ENCODE measurements at regions not wholly inside any gene's neighbourhood (a gene's known extent, or its start where the extent isn't known, plus 50 kb on each side); places are given as distances from the start of the nearest gene placed in this dataset.

DNA sequence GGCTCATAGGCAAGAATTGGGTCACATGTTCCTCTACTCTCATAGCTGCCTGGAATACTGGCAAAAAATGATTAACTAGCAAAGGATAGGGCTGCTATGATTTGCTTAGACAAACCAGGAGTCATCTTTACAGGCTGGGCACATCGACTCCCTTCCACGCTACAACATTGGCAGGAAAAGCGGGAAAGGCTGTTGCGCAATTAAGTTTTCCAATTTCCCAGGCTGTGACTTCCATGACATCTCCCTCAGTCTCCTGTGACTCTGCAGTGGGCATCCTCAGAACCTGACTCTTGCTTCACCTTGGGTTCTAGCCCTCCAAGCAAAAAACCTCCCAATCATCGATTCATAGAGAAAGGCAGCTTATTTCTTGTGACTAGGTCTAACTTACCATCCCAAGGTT, 184.5 kb upstream of the E2F7 start:
- TF ChIP-seq, protein P1, sequence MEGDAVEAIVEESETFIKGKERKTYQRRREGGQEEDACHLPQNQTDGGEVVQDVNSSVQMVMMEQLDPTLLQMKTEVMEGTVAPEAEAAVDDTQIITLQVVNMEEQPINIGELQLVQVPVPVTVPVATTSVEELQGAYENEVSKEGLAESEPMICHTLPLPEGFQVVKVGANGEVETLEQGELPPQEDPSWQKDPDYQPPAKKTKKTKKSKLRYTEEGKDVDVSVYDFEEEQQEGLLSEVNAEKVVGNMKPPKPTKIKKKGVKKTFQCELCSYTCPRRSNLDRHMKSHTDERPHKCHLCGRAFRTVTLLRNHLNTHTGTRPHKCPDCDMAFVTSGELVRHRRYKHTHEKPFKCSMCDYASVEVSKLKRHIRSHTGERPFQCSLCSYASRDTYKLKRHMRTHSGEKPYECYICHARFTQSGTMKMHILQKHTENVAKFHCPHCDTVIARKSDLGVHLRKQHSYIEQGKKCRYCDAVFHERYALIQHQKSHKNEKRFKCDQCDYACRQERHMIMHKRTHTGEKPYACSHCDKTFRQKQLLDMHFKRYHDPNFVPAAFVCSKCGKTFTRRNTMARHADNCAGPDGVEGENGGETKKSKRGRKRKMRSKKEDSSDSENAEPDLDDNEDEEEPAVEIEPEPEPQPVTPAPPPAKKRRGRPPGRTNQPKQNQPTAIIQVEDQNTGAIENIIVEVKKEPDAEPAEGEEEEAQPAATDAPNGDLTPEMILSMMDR (IDR thresholded peaks at IDR 0.05; ENCODE audit: low read depth, low read length): no peak
- in situ Hi-C loops (cut with HindIII; ENCODE audit: low sequenced_read_pairs): no loop called here
- H3K4me3 ChIP-seq (ENCODE audit: low read depth, low read length): no peak overlapping the region
- no peak for DNase-seq (ENCODE audit: low read depth, low spot score)

DNA sequence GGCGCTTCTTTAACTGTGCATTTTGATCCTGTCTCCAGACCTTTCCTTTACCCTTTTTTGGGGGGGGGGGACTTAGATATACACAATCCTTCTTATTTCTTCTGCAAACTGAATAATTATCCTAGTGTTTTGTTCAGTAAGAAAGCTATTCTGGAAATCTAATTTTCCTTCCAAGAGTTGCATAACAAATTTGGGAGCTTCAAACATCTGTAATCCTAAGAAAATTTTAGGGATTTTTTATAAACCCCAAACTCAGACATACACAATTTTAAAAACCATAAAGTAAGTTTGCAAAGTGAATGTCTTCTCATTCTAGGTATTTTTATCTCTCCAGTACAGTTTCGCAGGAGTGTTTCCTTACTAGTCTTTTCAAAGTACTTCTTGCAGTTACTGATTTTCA, 182.7 kb upstream of the E2F7 start:
- no peak overlapping the region for H3K4me3 ChIP-seq (ENCODE audit: low read depth, low read length)
- TF ChIP-seq, protein P1 (IDR thresholded peaks at IDR 0.05; ENCODE audit: low read depth, low read length): no peak
- in situ Hi-C loops (cut with HindIII; ENCODE audit: low sequenced_read_pairs): no loop called here
- no peak for DNase-seq (ENCODE audit: low read depth, low spot score)

DNA sequence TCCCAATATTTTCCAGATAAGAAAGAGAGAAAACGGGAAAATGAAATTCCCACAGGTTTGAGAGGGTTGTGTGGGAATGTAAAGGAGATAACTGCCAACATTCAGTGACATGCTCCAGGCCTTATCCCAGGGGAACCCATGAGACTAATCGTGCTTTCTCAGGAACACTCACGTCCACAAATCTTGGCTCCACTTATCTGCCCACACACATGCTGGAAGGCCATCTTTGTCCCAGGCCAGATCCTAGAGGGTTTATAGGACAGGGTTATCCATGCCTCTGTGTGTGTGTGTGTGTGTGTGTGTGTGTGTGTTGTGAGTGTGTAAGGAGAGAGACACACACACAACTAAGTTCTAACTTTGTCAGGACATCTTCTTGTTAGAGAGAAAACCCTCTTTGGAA, 182.2 kb upstream of the E2F7 start:
- H3K4me3 ChIP-seq (ENCODE audit: low read depth, low read length): no peak overlapping the region
- TF ChIP-seq, protein P1 (IDR thresholded peaks at IDR 0.05; ENCODE audit: low read depth, low read length): no peak
- in situ Hi-C loops (cut with HindIII; ENCODE audit: low sequenced_read_pairs): no loop called here
- no peak for DNase-seq (ENCODE audit: low read depth, low spot score)

DNA sequence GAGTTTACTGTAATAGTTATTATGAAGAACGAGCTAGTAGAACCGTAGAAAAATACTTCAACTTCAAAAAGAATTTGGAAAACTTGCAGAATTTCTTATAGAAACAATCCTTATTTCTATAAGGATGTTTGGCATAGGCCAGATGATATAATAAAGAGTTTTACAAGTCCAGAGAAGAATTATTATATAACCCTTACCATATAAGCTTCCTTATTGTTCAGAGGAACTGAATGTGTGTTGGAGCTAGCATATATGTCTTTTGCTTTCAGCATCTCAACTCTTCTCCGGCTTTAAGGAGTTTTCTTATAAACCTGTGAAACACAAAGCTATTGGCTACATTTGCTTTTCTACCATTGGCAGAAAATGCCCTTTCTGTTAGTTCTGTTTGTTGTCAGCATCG, 178.0 kb upstream of the E2F7 start:
- H3K4me3 ChIP-seq (ENCODE audit: low read depth, low read length): no peak overlapping the region
- TF ChIP-seq, protein P1 (IDR thresholded peaks at IDR 0.05; ENCODE audit: low read depth, low read length): no peak
- in situ Hi-C loops (cut with HindIII; ENCODE audit: low sequenced_read_pairs): no loop called here
- DNase-seq (ENCODE audit: low read depth, low spot score): no peak

DNA sequence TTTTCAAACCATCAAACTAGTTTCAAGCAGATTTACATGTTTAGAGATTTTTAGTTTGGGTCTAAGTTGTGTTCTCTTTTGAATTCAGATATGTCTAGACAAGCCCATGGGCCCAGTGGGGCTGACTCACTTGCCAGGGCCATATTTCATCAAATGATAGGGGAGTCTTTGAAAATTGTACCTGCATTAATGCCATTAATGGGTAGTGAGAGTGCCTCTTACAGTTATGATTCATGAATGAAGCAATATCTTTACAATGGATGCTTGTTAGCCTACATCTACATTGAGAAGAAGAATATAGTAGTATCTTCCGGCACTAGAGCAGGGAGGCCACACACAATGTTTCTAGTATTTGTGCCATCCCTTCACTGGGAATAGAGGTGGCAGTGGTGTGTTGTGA, 174.2 kb upstream of the E2F7 start:
- H3K4me3 ChIP-seq (ENCODE audit: low read depth, low read length): no peak overlapping the region
- in situ Hi-C loops (cut with HindIII; ENCODE audit: low sequenced_read_pairs): no loop called here
- no peak for DNase-seq (ENCODE audit: low read depth, low spot score)
- TF ChIP-seq, protein P1 (IDR thresholded peaks at IDR 0.05; ENCODE audit: low read depth, low read length): no peak

DNA sequence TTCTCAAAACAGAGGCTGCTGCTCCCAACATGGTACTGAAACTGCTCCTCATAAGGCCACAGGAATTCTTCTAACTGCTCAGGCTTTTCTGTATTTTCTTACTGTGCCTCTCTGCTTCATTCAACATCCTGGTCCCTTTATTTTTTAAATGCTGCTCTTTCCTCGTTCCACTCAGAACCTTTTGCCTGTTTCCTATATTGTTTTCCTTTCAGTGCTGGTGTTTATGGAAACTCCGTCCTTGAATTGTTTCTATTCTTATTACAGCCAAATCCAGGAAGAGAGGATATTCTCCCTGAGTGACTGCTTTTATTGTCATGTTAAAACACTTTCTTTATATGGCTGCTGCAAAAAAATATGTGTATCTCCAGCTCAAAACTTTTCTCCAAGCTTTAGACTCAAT, 173.0 kb upstream of the E2F7 start:
- TF ChIP-seq, protein P1 (IDR thresholded peaks at IDR 0.05; ENCODE audit: low read depth, low read length): no peak
- in situ Hi-C loops (cut with HindIII; ENCODE audit: low sequenced_read_pairs): no loop called here
- DNase-seq (ENCODE audit: low read depth, low spot score): no peak
- H3K4me3 ChIP-seq (ENCODE audit: low read depth, low read length): no peak overlapping the region

DNA sequence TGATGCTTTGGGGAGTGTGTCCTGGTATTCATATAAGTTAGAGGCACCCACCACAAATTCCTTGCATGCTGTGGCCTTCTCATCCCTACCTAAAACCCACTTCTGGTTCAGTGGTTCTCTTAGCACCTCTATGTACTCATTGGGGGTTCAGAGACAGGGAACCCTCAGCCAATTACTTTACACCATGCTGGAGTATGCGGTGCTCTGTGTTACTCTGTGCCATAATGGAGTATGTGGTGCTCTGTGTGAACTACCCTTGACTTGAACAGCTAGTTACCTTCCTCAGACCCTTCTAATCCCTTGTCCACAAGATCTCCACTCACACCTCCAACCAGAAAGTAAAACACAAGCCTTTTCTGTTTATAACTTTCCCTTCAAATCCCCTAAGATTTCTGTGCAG, 172.5 kb upstream of the E2F7 start:
- TF ChIP-seq, protein P1 (IDR thresholded peaks at IDR 0.05; ENCODE audit: low read depth, low read length): no peak
- no peak for DNase-seq (ENCODE audit: low read depth, low spot score)
- no peak overlapping the region for H3K4me3 ChIP-seq (ENCODE audit: low read depth, low read length)
- in situ Hi-C loops (cut with HindIII; ENCODE audit: low sequenced_read_pairs): no loop called here

Data from astrocyte of the spinal cord (primary cell).